Gastrocnemius medialis (tissue), 4 donors: ENCODE measurements at regions not wholly inside any gene's neighbourhood (a gene's known extent, or its start where the extent isn't known, plus 50 kb on each side); places are given as distances from the start of the nearest gene placed in this dataset.

Source experiments
- ATAC-seq, 2 donors: fragments of 150-250 bp; one replicate each; pipeline ENCODE4 v1.9.1; 2016
- DNase-seq, 2 donors: peaks; one replicate each; pipeline ENCODE4 v3.0.0-alpha.2; 2019
- H3K27ac ChIP-seq, 4 donors: fragments of 200-600 bp; sonication (generic); 1 replicate in 1 of 4; 2 replicates in 3 of 4; pipeline ENCODE4 v1.5.1; 2016 to 2018; ENCODE audit warnings: mild to moderate bottlenecking in 2 of 4, moderate library complexity in 1 of 4
- H3K27me3 ChIP-seq, 3 donors: fragments of 200-600 bp; sonication (generic) in 2 of 3; 1 replicate in 1 of 3; 2 replicates in 2 of 3; pipeline versions ENCODE4 v1.5.1 to v1.6.0; 2016 to 2019; ENCODE audit warnings: mild to moderate bottlenecking in 1 of 3, moderate library complexity in 1 of 3
- H3K36me3 ChIP-seq, 2 donors: fragments of 200-600 bp; sonication (generic) in 1 of 2; one replicate each; pipeline ENCODE4 v1.5.1; 2017 to 2018
- H3K4me1 ChIP-seq, 2 donors: fragments of 200-600 bp; sonication (generic) in 1 of 2; one replicate each; pipeline ENCODE4 v1.5.1; 2016 to 2017; ENCODE audit warnings: mild to moderate bottlenecking in 2 of 2
- H3K4me3 ChIP-seq, 4 donors: fragments of 200-600 bp; sonication (generic) in 3 of 4; 1 replicate in 1 of 4; 2 replicates in 3 of 4; pipeline ENCODE4 v1.5.1; 2016 to 2019; ENCODE audit warnings: mild to moderate bottlenecking in 2 of 4
- H3K9me3 ChIP-seq, 3 donors: fragments of 200-600 bp; sonication (generic) in 2 of 3; 1 replicate in 1 of 3; 2 replicates in 2 of 3; pipeline ENCODE4 v1.5.1; 2016 to 2019
- POLR2A ChIP-seq, 2 donors: fragments of 450-650 bp; IDR thresholded peaks; one replicate each; pipeline ENCODE4 v1.6.1; 2017; ENCODE audit warnings: antibody characterized with exemption in 2 of 2, mild to moderate bottlenecking in 2 of 2, moderate library complexity in 2 of 2
- in situ Hi-C, 4 donors: fragments of 200-750 bp; cut with MboI; loops; one replicate each; pipeline versions ENCODE4 v1.15.0 to v1.8.0; 2017; ENCODE audit warnings: low sequenced_read_pairs in 4 of 4
- intact Hi-C: fragments of 100-400 bp; cut with DNase I; formaldehyde crosslinking; loops from one replicate; pipeline ENCODE4 v1.15.1; 2023; ENCODE audit warnings: low total_unique reads
- TF ChIP-seq, protein P1 (sequence below), 5 experiments: fragments of 450-650 bp in 3 of 5; fragments of 200-600 bp in 2 of 5; sonication (generic) in 2 of 5; IDR thresholded peaks in 4 of 5; conservative IDR thresholded peaks in 1 of 5; 1 replicate in 4 of 5; 2 replicates in 1 of 5; pipeline ENCODE4 v1.5.1; 2016 to 2019; ENCODE audit warnings: antibody characterized with exemption in 5 of 5, mild to moderate bottlenecking in 3 of 5, moderate library complexity in 3 of 5

- TF ChIP-seq, protein P1, sequence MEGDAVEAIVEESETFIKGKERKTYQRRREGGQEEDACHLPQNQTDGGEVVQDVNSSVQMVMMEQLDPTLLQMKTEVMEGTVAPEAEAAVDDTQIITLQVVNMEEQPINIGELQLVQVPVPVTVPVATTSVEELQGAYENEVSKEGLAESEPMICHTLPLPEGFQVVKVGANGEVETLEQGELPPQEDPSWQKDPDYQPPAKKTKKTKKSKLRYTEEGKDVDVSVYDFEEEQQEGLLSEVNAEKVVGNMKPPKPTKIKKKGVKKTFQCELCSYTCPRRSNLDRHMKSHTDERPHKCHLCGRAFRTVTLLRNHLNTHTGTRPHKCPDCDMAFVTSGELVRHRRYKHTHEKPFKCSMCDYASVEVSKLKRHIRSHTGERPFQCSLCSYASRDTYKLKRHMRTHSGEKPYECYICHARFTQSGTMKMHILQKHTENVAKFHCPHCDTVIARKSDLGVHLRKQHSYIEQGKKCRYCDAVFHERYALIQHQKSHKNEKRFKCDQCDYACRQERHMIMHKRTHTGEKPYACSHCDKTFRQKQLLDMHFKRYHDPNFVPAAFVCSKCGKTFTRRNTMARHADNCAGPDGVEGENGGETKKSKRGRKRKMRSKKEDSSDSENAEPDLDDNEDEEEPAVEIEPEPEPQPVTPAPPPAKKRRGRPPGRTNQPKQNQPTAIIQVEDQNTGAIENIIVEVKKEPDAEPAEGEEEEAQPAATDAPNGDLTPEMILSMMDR (IDR thresholded peaks at IDR 0.05 in 4 of 5, conservative IDR thresholded peaks at IDR 0.05 in 1 of 5): no peak
- no peak for TF ChIP-seq POLR2A (IDR thresholded peaks at IDR 0.05)
- no peaks in the 10 kb centered on the region for H3K9me3 ChIP-seq
- ATAC-seq: no peak
- H3K27me3 ChIP-seq: no peaks in the 10 kb centered on the region
- intact Hi-C loops (no loop called here), in situ Hi-C loops (no loop called here)
- H3K36me3 ChIP-seq: no peaks in the 10 kb centered on the region
- no peak for DNase-seq
- no peak overlapping the region for H3K27ac ChIP-seq
- H3K4me1 ChIP-seq: peaks cover 0 to 3% of the 10 kb centered on the region in 2 donors
- H3K4me3 ChIP-seq: no peak overlapping the region
Observed at GRCh38 chr12:118503476-118503875, 127.1 kb downstream of the SUDS3 start.

DNA sequence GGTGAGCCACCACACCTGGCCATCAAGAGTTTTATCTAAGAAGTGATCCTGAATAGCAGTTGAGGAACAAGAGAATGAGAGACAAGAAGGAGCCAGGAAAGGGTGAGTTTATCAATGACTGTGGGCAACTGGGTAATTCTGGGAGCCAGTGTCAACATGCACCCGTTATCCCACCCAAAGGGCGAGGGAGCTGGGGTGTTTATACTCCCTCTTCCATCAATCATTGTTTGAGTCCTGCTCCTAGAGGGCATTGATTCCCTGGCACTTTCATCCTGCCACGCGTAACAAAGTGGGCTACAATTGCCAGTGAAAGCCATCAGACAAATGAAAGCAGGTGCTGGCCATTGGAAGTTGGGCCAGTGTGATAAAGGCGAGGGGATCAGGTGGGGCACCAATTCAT lies 136.3 kb downstream of the SUDS3 start:
- in situ Hi-C loops: no loop called here
- Histone ChIP-seq H3K4me3 (no peak overlapping the region), H3K27me3 (no peaks in the 10 kb centered on the region), H3K9me3 (no peaks in the 10 kb centered on the region), H3K27ac (no peak overlapping the region), H3K4me1 (no peaks in the 10 kb centered on the region), H3K36me3 (no peaks in the 10 kb centered on the region)
- DNase-seq (no peak), ATAC-seq (no peak)
- intact Hi-C loops: no loop called here
- no peak for TF ChIP-seq POLR2A (IDR thresholded peaks at IDR 0.05)
- TF ChIP-seq, protein P1 (IDR thresholded peaks at IDR 0.05 in 4 of 5, conservative IDR thresholded peaks at IDR 0.05 in 1 of 5): no peak

GRCh38 chr12:118513611-118514010 lies 137.3 kb downstream of the SUDS3 start:
- intact Hi-C loops: no loop called here
- H3K9me3 ChIP-seq: no peaks in the 10 kb centered on the region
- H3K27ac ChIP-seq: no peak overlapping the region
- H3K4me3 ChIP-seq: no peak overlapping the region
- no peaks in the 10 kb centered on the region for H3K4me1 ChIP-seq
- ATAC-seq (no peak), DNase-seq (no peak)
- H3K27me3 ChIP-seq: no peaks in the 10 kb centered on the region
- in situ Hi-C loops: no loop called here
- no peaks in the 10 kb centered on the region for H3K36me3 ChIP-seq
- TF ChIP-seq, protein P1 (IDR thresholded peaks at IDR 0.05 in 4 of 5, conservative IDR thresholded peaks at IDR 0.05 in 1 of 5): no peak
- TF ChIP-seq POLR2A (IDR thresholded peaks at IDR 0.05): no peak

DNA sequence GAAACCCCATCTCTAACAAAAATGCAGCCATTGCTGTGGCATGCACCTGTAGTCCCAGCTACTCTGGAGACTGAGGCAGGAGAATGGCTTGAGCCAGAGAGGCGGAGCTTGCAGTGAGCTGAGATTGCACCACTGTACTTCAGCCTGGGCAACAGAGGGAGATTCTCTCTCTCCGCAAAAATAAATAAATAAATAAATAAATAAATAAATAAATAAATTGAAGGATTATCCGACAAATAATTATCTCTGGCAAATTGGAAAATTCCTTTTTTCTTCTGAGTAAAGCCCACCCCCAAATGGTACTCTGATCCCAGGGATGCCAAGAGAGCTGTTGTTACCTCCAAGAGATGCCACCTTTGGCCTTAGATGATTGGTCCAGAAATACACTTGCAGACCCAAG lies 137.9 kb downstream of the SUDS3 start:
- no peak overlapping the region for H3K27ac ChIP-seq
- H3K27me3 ChIP-seq: no peaks in the 10 kb centered on the region
- ATAC-seq (no peak), DNase-seq (no peak)
- intact Hi-C loops: no loop called here
- no peaks in the 10 kb centered on the region for H3K36me3 ChIP-seq
- no peaks in the 10 kb centered on the region for H3K9me3 ChIP-seq
- in situ Hi-C loops: no loop called here
- H3K4me1 ChIP-seq: no peaks in the 10 kb centered on the region
- TF ChIP-seq, protein P1 (IDR thresholded peaks at IDR 0.05 in 4 of 5, conservative IDR thresholded peaks at IDR 0.05 in 1 of 5): no peak
- no peak for TF ChIP-seq POLR2A (IDR thresholded peaks at IDR 0.05)
- no peak overlapping the region for H3K4me3 ChIP-seq
